K562 (cell line): ENCODE measurements at regions not wholly inside any gene's neighbourhood (a gene's known extent, or its start where the extent isn't known, plus 50 kb on each side); places are given as distances from the start of the nearest gene placed in this dataset.

Experiments
- ATAC-seq: fragments of 200-7000 bp; cut with Tn5 transposase; 3 replicates; pipeline ENCODE4 v1.9.1; 2020; ENCODE audit warnings: moderate library complexity
- BruUV-seq: library from RNA; stranded (reverse); fragments of 400-500 nt; replicated peaks from 2 replicates; lab custom pipeline; 2021; lab: Mats Ljungman, UMichigan
- CTCF ChIA-PET: fragments of 300-600 bp; formaldehyde crosslinking; extraction: SDS; loops from one replicate; lab custom pipeline; 2021; ENCODE audit warnings: low intra/inter-chr PET ratio; lab: Yijun Ruan, JAX
- POLR2A ChIA-PET: fragments of 300-600, 350-650 bp; sonication (Branson Sonifier 250); formaldehyde crosslinking; extraction: SDS; loops from one replicate; lab custom pipeline; 2021; ENCODE audit warnings: antibody characterized with exemption, inconsistent platforms; lab: Yijun Ruan, JAX
- DNase-seq, 4 experiments: peaks; one replicate each; pipeline versions ENCODE4 v3.0.0 to v3.0.0-alpha.2; 2011 to 2018; ENCODE audit warnings: low spot score in 3 of 4, mixed read lengths in 3 of 4; ENCODE audit errors: extremely low read depth in 1 of 4
- FAIRE-seq: peaks from 2 replicates; lab custom pipeline; 2011; peaks lifted over from hg19 to GRCh38; lab: Jason Lieb, UNC
- H2AFZ ChIP-seq: 2 replicates; pipeline ENCODE4 v1.6.0; 2011; ENCODE audit warnings: low read depth, low read length, control low read depth, inconsistent platforms
- H3K27ac ChIP-seq: fragments of 200-600 bp; 3 replicates; pipeline ENCODE4 v1.8.0; 2011; ENCODE audit warnings: low read depth, mild to moderate bottlenecking, control low read depth, inconsistent platforms, low read length, moderate library complexity, mixed read lengths; ENCODE audit errors: extremely low read depth
- H3K27me3 ChIP-seq, 2 experiments: fragments of 300-600 bp in 1 of 2; 2 replicates in 1 of 2; 3 replicates in 1 of 2; pipeline versions ENCODE4 v1.6.0 to v1.8.0; 2011; ENCODE audit warnings: inconsistent platforms in 2 of 2, low read length in 2 of 2, mild to moderate bottlenecking in 1 of 2, mixed read lengths in 1 of 2, moderate library complexity in 1 of 2; ENCODE audit not compliant: control insufficient read depth in 2 of 2, insufficient read depth in 2 of 2
- H3K36me3 ChIP-seq: fragments of 300-600 bp; 3 replicates; pipeline ENCODE4 v1.8.0; 2011; ENCODE audit warnings: mild to moderate bottlenecking, low read length, inconsistent platforms; ENCODE audit not compliant: control insufficient read depth, insufficient read depth
- H3K4me1 ChIP-seq, 2 experiments: fragments of 200-600 bp in 1 of 2; replicated peaks in 1 of 2; 2 replicates in 1 of 2; 3 replicates in 1 of 2; pipeline versions ENCODE4 v1.5.1 to v1.8.0; 2011; ENCODE audit warnings: inconsistent platforms in 2 of 2, low read length in 2 of 2, mild to moderate bottlenecking in 1 of 2, mixed read lengths in 1 of 2, moderate library complexity in 1 of 2; ENCODE audit not compliant: control insufficient read depth in 2 of 2, insufficient read depth in 2 of 2
- H3K4me2 ChIP-seq: 2 replicates; pipeline ENCODE4 v1.6.1; 2011; ENCODE audit warnings: low read length, control low read depth, inconsistent platforms, mixed read lengths; ENCODE audit not compliant: insufficient read depth
- H3K4me3 ChIP-seq: fragments of 200-600 bp; sonication (generic), shearing (Covaris generic); 2 replicates; pipeline ENCODE4 v1.5.1; 2016; ENCODE audit warnings: control low read depth, inconsistent platforms
- H3K79me2 ChIP-seq: fragments of 200-600 bp; 3 replicates; pipeline ENCODE4 v1.8.0; 2011; ENCODE audit warnings: low read length, inconsistent platforms; ENCODE audit not compliant: control insufficient read depth, insufficient read depth
- H3K9ac ChIP-seq, 2 experiments: 2 replicates each; pipeline versions ENCODE4 v1.6.0 to v1.6.1; 2011; ENCODE audit warnings: low read depth in 2 of 2, low read length in 2 of 2, control low read depth in 1 of 2, inconsistent platforms in 1 of 2, mild to moderate bottlenecking in 1 of 2, mixed read lengths in 1 of 2; ENCODE audit not compliant: insufficient read depth in 1 of 2
- H3K9me1 ChIP-seq: one replicate; pipeline ENCODE4 v1.6.0; 2011; ENCODE audit warnings: inconsistent platforms, mild to moderate bottlenecking, low read length, moderate library complexity; ENCODE audit not compliant: control insufficient read depth, insufficient read depth
- H3K9me3 ChIP-seq: replicated peaks from 2 replicates; pipeline ENCODE4 v1.5.1; 2011; ENCODE audit warnings: low read depth, low read length, inconsistent platforms; ENCODE audit not compliant: control insufficient read depth, insufficient read depth
- H4K20me1 ChIP-seq: replicated peaks from 2 replicates; pipeline ENCODE4 v1.6.1; 2011; ENCODE audit warnings: low read length, inconsistent platforms, mixed read lengths; ENCODE audit not compliant: control insufficient read depth, insufficient read depth
- ARID2 ChIP-seq: fragments of 450-650 bp; IDR thresholded peaks from 2 replicates; pipeline ENCODE4 v1.6.1; 2017; ENCODE audit warnings: antibody characterized with exemption, mild to moderate bottlenecking
- BMI1 ChIP-seq: fragments of 150-350 bp; IDR thresholded peaks from 2 replicates; pipeline ENCODE4 v1.6.1; 2014; ENCODE audit warnings: low read length
- GABPB2 ChIP-seq: fragments of 250-450 bp; sonication (Bioruptor Pico); conservative IDR thresholded peaks from 2 replicates; pipeline ENCODE4 v1.5.1; 2021; ENCODE audit warnings: mild to moderate bottlenecking
- MEIS2 ChIP-seq: fragments of 450-650 bp; IDR thresholded peaks from 2 replicates; pipeline ENCODE4 v1.6.1; 2014; ENCODE audit warnings: mild to moderate bottlenecking; ENCODE audit not compliant: partially characterized antibody
- NFIX ChIP-seq: fragments of 250-450 bp; sonication (Bioruptor Pico); IDR thresholded peaks from 2 replicates; pipeline ENCODE4 v1.4.0; 2020; ENCODE audit warnings: low read depth, mild to moderate bottlenecking, moderate library complexity
- NR4A1 ChIP-seq, 2 experiments: fragments of 250-450 bp in 1 of 2; fragments of 450-650 bp in 1 of 2; sonication (Bioruptor Pico) in 1 of 2; IDR thresholded peaks; 2 replicates each; pipeline versions ENCODE4 v1.4.0 to v1.6.1; 2016 to 2020; ENCODE audit warnings: mild to moderate bottlenecking in 2 of 2, missing compliant biosample characterization in 1 of 2, missing genetic modification characterization in 1 of 2, moderate library complexity in 1 of 2
- RAD21 ChIP-seq, 2 experiments: fragments of 250-450 bp in 1 of 2; fragments of 450-650 bp in 1 of 2; sonication (Bioruptor Pico) in 1 of 2; formaldehyde crosslinking in 1 of 2; IDR thresholded peaks in 1 of 2; conservative IDR thresholded peaks in 1 of 2; 2 replicates each; pipeline versions ENCODE4 v1.4.0 to v1.8.0; 2020 to 2022; ENCODE audit warnings: mild to moderate bottlenecking in 2 of 2, moderate library complexity in 1 of 2
- SMAD2 ChIP-seq: fragments of 150-350 bp; IDR thresholded peaks from 2 replicates; pipeline ENCODE4 v1.6.1; 2014; ENCODE audit warnings: low read depth, mild to moderate bottlenecking, low read length
- SMAD4 ChIP-seq: fragments of 250-450 bp; sonication (Bioruptor Pico); conservative IDR thresholded peaks from 2 replicates; pipeline ENCODE4 v1.8.0; 2021; ENCODE audit warnings: inconsistent platforms, mild to moderate bottlenecking, moderate library complexity
- ZNF143 ChIP-seq: sonication (generic); formaldehyde crosslinking; IDR thresholded peaks from 2 replicates; pipeline ENCODE4 v1.9.0; 2022; ENCODE audit warnings: mild to moderate bottlenecking, missing genetic modification reagents
- ZNF583 ChIP-seq: fragments of 250-450 bp; sonication (Bioruptor Pico); IDR thresholded peaks from 2 replicates; pipeline ENCODE4 v1.4.0; 2020
- ZNF696 ChIP-seq: fragments of 250-450 bp; sonication (Bioruptor Pico); conservative IDR thresholded peaks from 2 replicates; pipeline ENCODE4 v1.4.0; 2020; ENCODE audit warnings: mild to moderate bottlenecking, moderate library complexity
- ZZZ3 ChIP-seq: fragments of 450-650 bp; IDR thresholded peaks from 2 replicates; pipeline ENCODE4 v1.6.1; 2016; ENCODE audit warnings: antibody characterized with exemption, mild to moderate bottlenecking, moderate library complexity
- WGBS: fragments of 100-300 bp; shearing (Covaris generic); methylation state at CpG from one replicate; pipeline ENCODE4 v1.1.6; 2016; ENCODE audit warnings: low coverage, mixed read lengths; ENCODE audit not compliant: insufficient coverage; ENCODE audit errors: missing lambda C conversion rate; 5-methylcytosine and 5-hydroxymethylcytosine counted together
- in situ Hi-C: fragments of 300-500 bp; cut with MboI; formaldehyde crosslinking; loops from 4 replicates; pipeline ENCODE4 v1.15.0; 2018; ENCODE audit warnings: inconsistent platforms, mixed read lengths
- intact Hi-C: fragments of 100-400 bp; cut with micrococcal nuclease; formaldehyde crosslinking; loops from 2 replicates; pipeline ENCODE4 v1.14.2; 2022
- TF ChIP-seq, protein P1 (sequence below): sonication (generic); formaldehyde crosslinking; IDR thresholded peaks from 2 replicates; pipeline ENCODE4 v1.8.1; 2023; ENCODE audit warnings: mild to moderate bottlenecking, missing genetic modification reagents
- TF ChIP-seq, protein P2 (sequence below): fragments of 250-450 bp; sonication (Bioruptor Pico); IDR thresholded peaks from 2 replicates; pipeline ENCODE4 v1.4.0; 2020

DNA sequence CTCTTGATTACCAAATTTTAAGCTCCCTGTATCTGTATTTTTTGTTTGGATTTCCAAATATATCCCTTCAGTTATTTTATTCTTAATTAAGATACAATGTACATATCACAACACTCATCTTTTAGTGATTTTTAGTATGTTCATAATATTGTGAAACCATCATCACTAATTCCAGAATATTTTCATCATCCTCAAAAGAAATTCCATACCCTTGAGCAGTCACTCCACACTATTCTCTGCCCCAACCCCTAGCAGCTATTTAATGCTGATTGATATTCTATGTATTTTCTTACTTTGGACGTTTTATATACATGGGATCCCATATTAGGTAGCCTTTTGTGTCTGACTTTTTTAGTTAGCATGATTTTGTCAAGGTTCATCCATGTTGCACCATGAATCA is 127.4 kb upstream of the SLC8A1 start:
- no TSS peak for BruUV-seq
- FAIRE-seq = no peak

More for the DNA sequence above, 127.4 kb upstream of the SLC8A1 start:
- no peak overlapping the region for H3K4me2 ChIP-seq
- no peaks in the 10 kb centered on the region for H4K20me1 ChIP-seq
- no peaks in the 10 kb centered on the region for H3K4me1 ChIP-seq
- no peaks in the 10 kb centered on the region; the same call in 1 of the 2 replicates for H3K9me3 ChIP-seq
- in situ Hi-C loops = no loop called here
- 0% methylated on average over 1 of the region's 1 CpG for WGBS
- H3K4me3 ChIP-seq = no peak overlapping the region
- CTCF ChIA-PET = no interaction called here
- DNase-seq = no peak
- no peaks in the 10 kb centered on the region for H3K9me1 ChIP-seq
- no peaks in the 10 kb centered on the region for H3K27me3 ChIP-seq
- no peak overlapping the region for H3K9ac ChIP-seq
- no peaks in the 10 kb centered on the region for H3K79me2 ChIP-seq
- intact Hi-C loops = no loop called here
- no peak overlapping the region for H3K27ac ChIP-seq
- TF ChIP-seq GABPB2 (CRISPR knock-in tag) (no peak), ARID2 (no peak), NR4A1 (CRISPR knock-in tag; IDR thresholded peaks at IDR 0.05) (no peak), NR4A1 (tag; IDR thresholded peaks at IDR 0.05) (no peak), ZNF583 (CRISPR knock-in tag) (no peak), BMI1 (no peak), NFIX (no peak), SMAD4 (no peak), ZNF696 (CRISPR knock-in tag) (no peak), MEIS2 (no peak), ZZZ3 (no peak), RAD21 (CRISPR knock-in tag; conservative IDR thresholded peaks at IDR 0.05 in 1 of 2, IDR thresholded peaks at IDR 0.05 in 1 of 2) (no peak), ZNF143 (CRISPR knock-in tag) (no peak), SMAD2 (no peak)
- TF ChIP-seq, protein P1, sequence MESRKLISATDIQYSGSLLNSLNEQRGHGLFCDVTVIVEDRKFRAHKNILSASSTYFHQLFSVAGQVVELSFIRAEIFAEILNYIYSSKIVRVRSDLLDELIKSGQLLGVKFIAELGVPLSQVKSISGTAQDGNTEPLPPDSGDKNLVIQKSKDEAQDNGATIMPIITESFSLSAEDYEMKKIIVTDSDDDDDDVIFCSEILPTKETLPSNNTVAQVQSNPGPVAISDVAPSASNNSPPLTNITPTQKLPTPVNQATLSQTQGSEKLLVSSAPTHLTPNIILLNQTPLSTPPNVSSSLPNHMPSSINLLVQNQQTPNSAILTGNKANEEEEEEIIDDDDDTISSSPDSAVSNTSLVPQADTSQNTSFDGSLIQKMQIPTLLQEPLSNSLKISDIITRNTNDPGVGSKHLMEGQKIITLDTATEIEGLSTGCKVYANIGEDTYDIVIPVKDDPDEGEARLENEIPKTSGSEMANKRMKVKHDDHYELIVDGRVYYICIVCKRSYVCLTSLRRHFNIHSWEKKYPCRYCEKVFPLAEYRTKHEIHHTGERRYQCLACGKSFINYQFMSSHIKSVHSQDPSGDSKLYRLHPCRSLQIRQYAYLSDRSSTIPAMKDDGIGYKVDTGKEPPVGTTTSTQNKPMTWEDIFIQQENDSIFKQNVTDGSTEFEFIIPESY (CRISPR knock-in tag) = no peak
- TF ChIP-seq, protein P2, sequence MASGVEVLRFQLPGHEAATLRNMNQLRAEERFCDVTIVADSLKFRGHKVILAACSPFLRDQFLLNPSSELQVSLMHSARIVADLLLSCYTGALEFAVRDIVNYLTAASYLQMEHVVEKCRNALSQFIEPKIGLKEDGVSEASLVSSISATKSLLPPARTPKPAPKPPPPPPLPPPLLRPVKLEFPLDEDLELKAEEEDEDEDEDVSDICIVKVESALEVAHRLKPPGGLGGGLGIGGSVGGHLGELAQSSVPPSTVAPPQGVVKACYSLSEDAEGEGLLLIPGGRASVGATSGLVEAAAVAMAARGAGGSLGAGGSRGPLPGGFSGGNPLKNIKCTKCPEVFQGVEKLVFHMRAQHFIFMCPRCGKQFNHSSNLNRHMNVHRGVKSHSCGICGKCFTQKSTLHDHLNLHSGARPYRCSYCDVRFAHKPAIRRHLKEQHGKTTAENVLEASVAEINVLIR (CRISPR knock-in tag) = no peak
- TF ChIP-seq, all 486 proteins: peak for 0
- Histone ChIP-seq H3K36me3 (no peaks in the 10 kb centered on the region), H2AFZ (no peak overlapping the region)
- POLR2A ChIA-PET = no interaction called here
- ATAC-seq = no peak
